HG02588 (cell line): ENCODE measurements at regions not wholly inside any gene's neighbourhood (a gene's known extent, or its start where the extent isn't known, plus 50 kb on each side); places are given as distances from the start of the nearest gene placed in this dataset.

ENCODE experiments used
- ATAC-seq: cut with Tn5 transposase; IDR thresholded peaks from one replicate; pipeline ENCODE4 v1.9.1; 2021; ENCODE audit warnings: mild to moderate bottlenecking, moderate library complexity; ENCODE audit not compliant: unreplicated experiment

GRCh38 chr13:70923863-70924752, 815.9 kb upstream of the KLHL1 start:
- no peak for ATAC-seq

GRCh38 chr13:70911286-70911685, 803.0 kb upstream of the KLHL1 start:
- ATAC-seq = no peak

- no peak for ATAC-seq
These were observed 800.5 kb upstream of the KLHL1 start for GRCh38 chr13:70908795-70909194.

GRCh38 chr13:70905035-70905434, 796.8 kb upstream of the KLHL1 start:
- no peak for ATAC-seq

GRCh38 chr13:70896136-70896535, 787.9 kb upstream of the KLHL1 start:
- no peak for ATAC-seq

- no peak for ATAC-seq
These were observed 787.3 kb upstream of the KLHL1 start for GRCh38 chr13:70895599-70895998.

GRCh38 chr13:70894258-70894657, 786.0 kb upstream of the KLHL1 start:
- no peak for ATAC-seq

- ATAC-seq = peak; percentile 54
These were observed 785.6 kb upstream of the KLHL1 start for GRCh38 chr13:70893832-70894231.

- ATAC-seq = no peak
These were observed 782.0 kb upstream of the KLHL1 start for GRCh38 chr13:70890289-70890688.

GRCh38 chr13:70889163-70889562, 780.9 kb upstream of the KLHL1 start:
- ATAC-seq = no peak

GRCh38 chr13:70884196-70884595, 775.9 kb upstream of the KLHL1 start:
- no peak for ATAC-seq

- ATAC-seq = no peak
These were observed 766.4 kb upstream of the KLHL1 start for GRCh38 chr13:70874636-70875035.

GRCh38 chr13:70864731-70865130, 756.5 kb upstream of the KLHL1 start:
- no peak for ATAC-seq

- ATAC-seq = no peak
These were observed 748.5 kb upstream of the KLHL1 start for GRCh38 chr13:70856711-70857110.

- ATAC-seq = no peak
These were observed 747.8 kb upstream of the KLHL1 start for GRCh38 chr13:70856025-70856424.

GRCh38 chr13:70849222-70849621, 741.0 kb upstream of the KLHL1 start:
- ATAC-seq = no peak

GRCh38 chr13:70844391-70845108, 736.3 kb upstream of the KLHL1 start:
- no peak for ATAC-seq

GRCh38 chr13:70842062-70842644, 733.9 kb upstream of the KLHL1 start:
- no peak for ATAC-seq

GRCh38 chr13:70841240-70842061, 733.2 kb upstream of the KLHL1 start:
- ATAC-seq = no peak

- no peak for ATAC-seq
These were observed 727.1 kb upstream of the KLHL1 start for GRCh38 chr13:70835371-70835770.

- no peak for ATAC-seq
These were observed 721.5 kb upstream of the KLHL1 start for GRCh38 chr13:70829748-70830147.
